ENCODE measurements at regions not wholly inside any gene's neighbourhood (a gene's known extent, or its start where the extent isn't known, plus 50 kb on each side); places are given as distances from the start of the nearest gene placed in this dataset.
"Not testable (repeated sequence)": the region's sequence is repeated elsewhere in the genome, so short reads cannot be mapped to it uniquely, and the experiment has no call there.

- not testable (repeated sequence) for TF ChIP-seq JUNB (IDR thresholded peaks at IDR 0.05; ENCODE audit: unreplicated experiment); CTCF (conservative IDR thresholded peaks at IDR 0.05; ENCODE audit: low read depth in 2 of 2); EZH2 (IDR thresholded peaks at IDR 0.05; ENCODE audit: low read depth, unreplicated experiment); NANOG (IDR thresholded peaks at IDR 0.05; ENCODE audit: borderline replicate concordance); CREB1 (CRISPR knock-in tag; IDR thresholded peaks at IDR 0.05; ENCODE audit: low read depth); EZH2phosphoT487 (IDR thresholded peaks at IDR 0.05; ENCODE audit: unreplicated experiment); POLR2AphosphoS5 (IDR thresholded peaks at IDR 0.05; ENCODE audit: low read depth)
- TF ChIP-seq, protein P1, sequence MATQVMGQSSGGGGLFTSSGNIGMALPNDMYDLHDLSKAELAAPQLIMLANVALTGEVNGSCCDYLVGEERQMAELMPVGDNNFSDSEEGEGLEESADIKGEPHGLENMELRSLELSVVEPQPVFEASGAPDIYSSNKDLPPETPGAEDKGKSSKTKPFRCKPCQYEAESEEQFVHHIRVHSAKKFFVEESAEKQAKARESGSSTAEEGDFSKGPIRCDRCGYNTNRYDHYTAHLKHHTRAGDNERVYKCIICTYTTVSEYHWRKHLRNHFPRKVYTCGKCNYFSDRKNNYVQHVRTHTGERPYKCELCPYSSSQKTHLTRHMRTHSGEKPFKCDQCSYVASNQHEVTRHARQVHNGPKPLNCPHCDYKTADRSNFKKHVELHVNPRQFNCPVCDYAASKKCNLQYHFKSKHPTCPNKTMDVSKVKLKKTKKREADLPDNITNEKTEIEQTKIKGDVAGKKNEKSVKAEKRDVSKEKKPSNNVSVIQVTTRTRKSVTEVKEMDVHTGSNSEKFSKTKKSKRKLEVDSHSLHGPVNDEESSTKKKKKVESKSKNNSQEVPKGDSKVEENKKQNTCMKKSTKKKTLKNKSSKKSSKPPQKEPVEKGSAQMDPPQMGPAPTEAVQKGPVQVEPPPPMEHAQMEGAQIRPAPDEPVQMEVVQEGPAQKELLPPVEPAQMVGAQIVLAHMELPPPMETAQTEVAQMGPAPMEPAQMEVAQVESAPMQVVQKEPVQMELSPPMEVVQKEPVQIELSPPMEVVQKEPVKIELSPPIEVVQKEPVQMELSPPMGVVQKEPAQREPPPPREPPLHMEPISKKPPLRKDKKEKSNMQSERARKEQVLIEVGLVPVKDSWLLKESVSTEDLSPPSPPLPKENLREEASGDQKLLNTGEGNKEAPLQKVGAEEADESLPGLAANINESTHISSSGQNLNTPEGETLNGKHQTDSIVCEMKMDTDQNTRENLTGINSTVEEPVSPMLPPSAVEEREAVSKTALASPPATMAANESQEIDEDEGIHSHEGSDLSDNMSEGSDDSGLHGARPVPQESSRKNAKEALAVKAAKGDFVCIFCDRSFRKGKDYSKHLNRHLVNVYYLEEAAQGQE (IDR thresholded peaks at IDR 0.05; ENCODE audit: unreplicated experiment) = not testable (repeated sequence)
These were observed 79.8 kb upstream of the SAMD11 start for GRCh38 chr1:843946-844345.
